Endothelial cell of umbilical vein (primary cell): ENCODE measurements at regions not wholly inside any gene's neighbourhood (a gene's known extent, or its start where the extent isn't known, plus 50 kb on each side); places are given as distances from the start of the nearest gene placed in this dataset.

ENCODE experiments used
- BruUV-seq: library from RNA; stranded (reverse); fragments of 400-500 nt; replicated peaks from 2 replicates; lab custom pipeline; 2021; lab: Mats Ljungman, UMichigan
- CTCF ChIA-PET: fragments of 300-600, 350-600 bp; sonication (Branson Sonifier 250); formaldehyde crosslinking; loops from one replicate; lab custom pipeline; 2021; ENCODE audit warnings: antibody characterized with exemption, inconsistent platforms; lab: Charles Lee
- POLR2A ChIA-PET: fragments of 300-600, 350-600 bp; sonication (Branson Sonifier 250); formaldehyde crosslinking; loops from one replicate; lab custom pipeline; 2021; ENCODE audit warnings: antibody characterized with exemption, inconsistent platforms; lab: Charles Lee
- DNase-seq: peaks from one replicate; pipeline ENCODE4 v3.0.0-alpha.2; 2011; ENCODE audit warnings: low read depth, low spot score
- FAIRE-seq: peaks from 2 replicates; lab custom pipeline; 2011; peaks lifted over from hg19 to GRCh38; lab: Jason Lieb, UNC
- H2AFZ ChIP-seq: 2 replicates; pipeline ENCODE4 v1.6.0; 2012; ENCODE audit warnings: low read depth, low read length, control low read depth, inconsistent platforms
- H3K27ac ChIP-seq: 2 replicates; pipeline ENCODE4 v1.5.1; 2011; ENCODE audit warnings: low read depth, mild to moderate bottlenecking, control low read depth, low read length, moderate library complexity; ENCODE audit not compliant: insufficient read depth
- H3K27me3 ChIP-seq, 2 experiments: 2 replicates each; pipeline versions ENCODE4 v1.6.0 to v1.6.1; 2011; ENCODE audit warnings: low read length in 2 of 2, mixed read lengths in 1 of 2; ENCODE audit not compliant: control insufficient read depth in 2 of 2, insufficient read depth in 2 of 2
- H3K36me3 ChIP-seq, 2 experiments: 2 replicates in 1 of 2; 3 replicates in 1 of 2; pipeline ENCODE4 v1.5.1; 2011; ENCODE audit warnings: low read length in 2 of 2, mild to moderate bottlenecking in 1 of 2, moderate library complexity in 1 of 2; ENCODE audit not compliant: control insufficient read depth in 2 of 2, insufficient read depth in 2 of 2; ENCODE audit errors: extremely low read depth in 1 of 2
- H3K4me1 ChIP-seq: 3 replicates; pipeline ENCODE4 v1.5.1; 2011; ENCODE audit warnings: mild to moderate bottlenecking, low read length; ENCODE audit not compliant: control insufficient read depth, insufficient read depth; ENCODE audit errors: extremely low read depth
- H3K4me2 ChIP-seq: 2 replicates; pipeline ENCODE4 v1.6.1; 2011; ENCODE audit warnings: low read length, control low read depth, mixed read lengths; ENCODE audit not compliant: insufficient read depth
- H3K4me3 ChIP-seq, 3 experiments: fragments of 200-600 bp in 1 of 3; sonication (generic), shearing (Covaris generic) in 1 of 3; replicated peaks in 1 of 3; 2 replicates each; pipeline ENCODE4 v1.5.1; 2011 to 2016; ENCODE audit warnings: control low read depth in 3 of 3, low read length in 3 of 3, mild to moderate bottlenecking in 2 of 3, inconsistent platforms in 1 of 3, low read depth in 1 of 3, moderate library complexity in 1 of 3; ENCODE audit not compliant: insufficient read depth in 1 of 3
- H3K79me2 ChIP-seq: 2 replicates; pipeline ENCODE4 v1.6.0; 2012; ENCODE audit warnings: low read length, inconsistent platforms; ENCODE audit not compliant: control insufficient read depth, insufficient read depth
- H3K9ac ChIP-seq: replicated peaks from 2 replicates; pipeline ENCODE3; 2011; ENCODE audit warnings: low read length, control low read depth; ENCODE audit not compliant: insufficient read depth; ENCODE audit errors: extremely low read depth
- H3K9me1 ChIP-seq: replicated peaks from 3 replicates; pipeline ENCODE4 v1.6.0; 2011; ENCODE audit warnings: mild to moderate bottlenecking, low read length; ENCODE audit not compliant: control insufficient read depth, insufficient read depth; ENCODE audit errors: extremely low read depth
- H3K9me3 ChIP-seq: replicated peaks from 2 replicates; pipeline ENCODE4 v1.5.1; 2012; ENCODE audit warnings: low read length, inconsistent platforms; ENCODE audit not compliant: control insufficient read depth, insufficient read depth
- H4K20me1 ChIP-seq: replicated peaks from 2 replicates; pipeline ENCODE3; 2011; ENCODE audit warnings: mild to moderate bottlenecking, low read length; ENCODE audit not compliant: control insufficient read depth, insufficient read depth; ENCODE audit errors: extremely low read depth
- CTCF ChIP-seq, 2 donors: IDR thresholded peaks; 1 replicate in 1 of 2; 2 replicates in 1 of 2; pipeline ENCODE4 v1.5.1; 2011; ENCODE audit warnings: low read length in 2 of 2, mild to moderate bottlenecking in 2 of 2, moderate library complexity in 2 of 2, control low read depth in 1 of 2, inconsistent platforms in 1 of 2, low read depth in 1 of 2; ENCODE audit not compliant: insufficient read depth in 1 of 2; ENCODE audit errors: extremely low read depth in 1 of 2
- EZH2 ChIP-seq: IDR thresholded peaks from 2 replicates; pipeline ENCODE4 v1.6.1; 2012; ENCODE audit warnings: borderline replicate concordance, low read depth, mild to moderate bottlenecking, moderate library complexity, low read length, inconsistent platforms; ENCODE audit not compliant: severe bottlenecking
- FOS ChIP-seq: IDR thresholded peaks from 2 replicates; pipeline ENCODE4 v1.6.1; 2011; ENCODE audit warnings: mild to moderate bottlenecking, low read length, moderate library complexity, borderline replicate concordance; ENCODE audit not compliant: insufficient read depth
- GATA2 ChIP-seq: IDR thresholded peaks from 2 replicates; pipeline ENCODE4 v1.7.0; 2011; ENCODE audit warnings: low read depth, mild to moderate bottlenecking, moderate library complexity, mixed read lengths, low read length; ENCODE audit not compliant: insufficient read length, insufficient read depth
- JUN ChIP-seq: IDR thresholded peaks from 2 replicates; pipeline ENCODE4 v1.6.1; 2011; ENCODE audit warnings: borderline replicate concordance, low read depth; ENCODE audit not compliant: insufficient read length, insufficient read depth
- MAX ChIP-seq: IDR thresholded peaks from 2 replicates; pipeline ENCODE4 v1.6.1; 2011; ENCODE audit not compliant: insufficient read depth, insufficient read length
- MYC ChIP-seq: IDR thresholded peaks from one replicate; pipeline ENCODE4 v1.6.1; 2011; ENCODE audit warnings: mild to moderate bottlenecking, low read depth, low read length
- POLR2A ChIP-seq: IDR thresholded peaks from 2 replicates; pipeline ENCODE4 v1.6.1; 2012; ENCODE audit warnings: low read depth, mild to moderate bottlenecking, control low read depth, low read length
- POLR2AphosphoS5 ChIP-seq: IDR thresholded peaks from 2 replicates; pipeline ENCODE4 v1.6.1; 2012; ENCODE audit warnings: low read depth, mild to moderate bottlenecking, control low read depth, low read length, moderate library complexity; ENCODE audit not compliant: insufficient read depth
- dilution Hi-C: fragments of 300-500 bp; cut with MboI; formaldehyde crosslinking; loops from one replicate; pipeline ENCODE4 v1.15.0; 2019; ENCODE audit warnings: low sequenced_read_pairs; ENCODE audit not compliant: extremely low pct_ligation_motif_present
- intact Hi-C: fragments of 100-400 bp; cut with micrococcal nuclease; formaldehyde crosslinking; loops from one replicate; pipeline ENCODE4 v1.10.0; 2022

GRCh38 chr10:124146483-124146882 is 53.1 kb upstream of the CHST15 start:
- DNase-seq, result no peak
- POLR2A ChIA-PET, result no interaction called here
- Histone ChIP-seq H2AFZ (no peak overlapping the region), H4K20me1 (no peaks in the 10 kb centered on the region), H3K4me1 (no peaks in the 10 kb centered on the region), H3K27ac (no peak overlapping the region), H3K4me3 (no peak overlapping the region), H3K79me2 (no peaks in the 10 kb centered on the region), H3K27me3 (no peaks in the 10 kb centered on the region), H3K4me2 (no peak overlapping the region), H3K9me3 (no peaks in the 10 kb centered on the region), H3K36me3 (no peaks in the 10 kb centered on the region), H3K9me1 (no peaks in the 10 kb centered on the region), H3K9ac (no peak overlapping the region)
- intact Hi-C loops, result no loop called here
- dilution Hi-C loops, result no loop called here
- CTCF ChIA-PET, result interaction anchor here (0.9 to 1.3 kb wide), 2 partner anchors 13 to 243 kb away, joined by 3 to 4 read pairs; no protein-coding TSS in a partner anchor
- TF ChIP-seq EZH2 (no peak), JUN (no peak), POLR2AphosphoS5 (no peak), MYC (no peak)
- no TSS peak for BruUV-seq
- FAIRE-seq, result no peak

GRCh38 chr10:124145109-124145870 is 51.9 kb upstream of the CHST15 start:
- ChIA-PET CTCF (interaction anchor here (1.2 kb wide), 1 partner anchor 75 kb away, joined by 3 read pairs; no protein-coding TSS in a partner anchor), POLR2A (no interaction called here)
- Histone ChIP-seq H3K79me2 (no peaks in the 10 kb centered on the region), H3K4me1 (no peaks in the 10 kb centered on the region), H3K27ac (no peak overlapping the region), H3K4me3 (no peak overlapping the region), H3K27me3 (no peaks in the 10 kb centered on the region), H2AFZ (no peak overlapping the region), H3K9me3 (no peaks in the 10 kb centered on the region), H3K4me2 (no peak overlapping the region), H4K20me1 (no peaks in the 10 kb centered on the region), H3K36me3 (no peaks in the 10 kb centered on the region), H3K9me1 (no peaks in the 10 kb centered on the region), H3K9ac (no peak overlapping the region)
- TF ChIP-seq GATA2, result no peak
- TF ChIP-seq POLR2A, result no peak
- TF ChIP-seq MAX, result no peak
- TF ChIP-seq JUN, result no peak
- no peak for TF ChIP-seq MYC
- no peak for TF ChIP-seq FOS
- no peak for TF ChIP-seq CTCF (IDR thresholded peaks at IDR 0.05; ENCODE audit: extremely low read depth in 1 of 2, insufficient read depth in 1 of 2, low read depth in 1 of 2, low read length in 2 of 2)
- no peak for TF ChIP-seq POLR2AphosphoS5
- no peak for TF ChIP-seq EZH2
- no peak for FAIRE-seq
- intact Hi-C loops (no loop called here), dilution Hi-C loops (no loop called here)
- no peak for DNase-seq
- BruUV-seq, result no TSS peak
